Activated CD4-positive, alpha-beta T cell treated with anti-CD3 and anti-CD28 coated beads, Interleukin-2, amount 50 U/mL, for 1 hour (primary cell): ENCODE measurements at regions not wholly inside any gene's neighbourhood (a gene's known extent, or its start where the extent isn't known, plus 50 kb on each side); places are given as distances from the start of the nearest gene placed in this dataset.
"Not testable (repeated sequence)": the region's sequence is repeated elsewhere in the genome, so short reads cannot be mapped to it uniquely, and the experiment has no call there.

Source experiments
- DNase-seq: peaks from one replicate; pipeline ENCODE4 v3.0.0-alpha.2; 2020

GRCh38 chr4:111045992-111046391, 423.1 kb upstream of the PITX2 start:
- DNase-seq, result no peak

GRCh38 chr4:111046811-111047210, 423.9 kb upstream of the PITX2 start:
- DNase-seq, result no peak

GRCh38 chr4:111048316-111048715, 425.4 kb upstream of the PITX2 start:
- DNase-seq, result no peak

- no peak for DNase-seq
These were observed 441.6 kb upstream of the PITX2 start for GRCh38 chr4:111064342-111064993.

GRCh38 chr4:111066001-111066400, 443.1 kb upstream of the PITX2 start:
- DNase-seq, result no peak

- DNase-seq, result no peak
These were observed 443.6 kb upstream of the PITX2 start for GRCh38 chr4:111066447-111066846.

DNA sequence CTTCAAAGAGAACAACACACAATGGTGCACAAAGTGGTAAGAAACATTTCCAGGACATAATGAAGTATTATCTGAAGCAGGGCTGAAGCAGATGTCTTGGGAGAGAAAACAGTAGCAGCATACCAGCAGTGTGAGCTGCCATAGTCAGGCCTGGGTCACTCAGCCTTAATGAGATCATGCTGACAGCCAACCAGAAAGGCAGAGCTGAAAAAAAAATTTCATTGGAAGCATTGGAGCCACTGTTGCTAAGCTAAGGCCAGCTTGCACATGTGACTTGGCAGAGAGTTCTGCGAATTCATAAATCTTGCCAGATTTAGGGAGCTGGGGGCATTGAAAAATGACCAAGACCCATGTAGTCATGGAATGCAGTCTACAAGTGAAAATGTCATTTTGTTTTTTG, 444.0 kb upstream of the PITX2 start:
- DNase-seq, result no peak

GRCh38 chr4:111068883-111069282, 446.0 kb upstream of the PITX2 start:
- no peak for DNase-seq

GRCh38 chr4:111070390-111070789, 447.5 kb upstream of the PITX2 start:
- no peak for DNase-seq

DNA sequence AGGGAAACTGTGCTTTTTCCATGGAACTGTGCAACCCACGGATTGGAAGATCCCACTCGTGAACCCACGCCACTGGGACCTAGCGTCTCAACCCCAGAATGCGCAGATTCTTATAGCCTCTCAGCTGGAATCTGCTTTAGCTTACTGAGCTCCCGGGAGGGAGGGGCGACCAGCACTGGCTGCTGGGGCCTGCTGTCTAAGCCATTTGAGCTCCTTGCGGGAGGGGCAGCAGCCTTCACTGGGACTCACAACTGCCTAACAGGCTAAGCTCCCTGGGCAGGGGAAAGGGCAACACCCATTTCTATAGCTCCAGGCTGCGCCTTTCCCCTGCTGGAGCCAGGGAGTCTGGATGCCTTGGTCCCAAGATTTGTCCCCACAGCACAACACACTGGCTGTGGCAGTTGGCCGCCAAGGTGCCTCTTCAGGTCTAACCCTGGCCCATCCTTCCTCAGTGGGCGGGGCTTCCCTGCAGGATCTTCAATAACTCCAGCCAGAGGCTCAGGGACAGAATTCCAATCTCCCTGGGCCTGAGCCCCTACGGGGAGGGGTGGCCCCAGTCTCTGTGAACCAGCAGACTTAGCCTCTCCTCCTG, 451.7 kb upstream of the PITX2 start:
- DNase-seq, result no peak

DNA sequence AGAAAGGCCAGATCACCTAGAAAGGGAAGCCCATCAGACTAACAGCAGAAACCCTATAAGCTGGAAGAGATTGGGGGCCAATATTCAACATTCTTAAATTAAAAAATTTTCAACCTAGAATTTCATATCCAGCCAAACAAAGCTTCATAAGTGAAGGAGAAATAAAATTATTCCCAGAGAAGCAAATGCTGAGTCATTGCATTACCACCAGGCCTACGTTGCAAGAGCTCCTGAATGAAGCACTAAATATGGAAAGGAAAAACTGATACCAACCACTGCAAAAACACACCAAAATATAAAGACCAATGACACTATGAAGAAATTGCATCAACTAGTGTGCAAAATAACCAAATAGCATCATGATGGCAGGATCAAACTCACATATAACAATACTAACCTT, 453.4 kb upstream of the PITX2 start:
- DNase-seq, result not testable (repeated sequence)

DNA sequence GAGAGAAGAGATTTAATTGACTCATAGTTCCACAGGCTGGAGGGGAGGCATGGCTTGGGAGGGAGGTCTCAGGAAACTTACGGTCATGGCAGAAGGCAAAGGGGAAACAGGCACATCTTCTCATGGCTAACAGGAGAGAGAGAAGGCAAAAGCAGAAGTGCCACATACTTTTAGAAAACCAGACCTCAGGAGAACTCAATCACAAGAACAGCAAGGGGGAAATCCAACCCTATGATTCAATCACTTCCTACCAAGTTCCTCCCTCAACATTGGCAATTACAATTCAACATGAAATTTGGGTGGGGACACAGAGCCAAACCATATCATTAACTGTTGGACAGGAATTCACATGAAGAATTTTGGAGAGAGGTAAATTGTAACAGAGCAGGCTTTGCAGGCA, 485.3 kb upstream of the PITX2 start:
- DNase-seq, result no peak

GRCh38 chr4:111113591-111113990, 490.7 kb upstream of the PITX2 start:
- DNase-seq, result no peak

- DNase-seq, result no peak
These were observed 493.0 kb upstream of the PITX2 start for GRCh38 chr4:111115881-111116280.

DNA sequence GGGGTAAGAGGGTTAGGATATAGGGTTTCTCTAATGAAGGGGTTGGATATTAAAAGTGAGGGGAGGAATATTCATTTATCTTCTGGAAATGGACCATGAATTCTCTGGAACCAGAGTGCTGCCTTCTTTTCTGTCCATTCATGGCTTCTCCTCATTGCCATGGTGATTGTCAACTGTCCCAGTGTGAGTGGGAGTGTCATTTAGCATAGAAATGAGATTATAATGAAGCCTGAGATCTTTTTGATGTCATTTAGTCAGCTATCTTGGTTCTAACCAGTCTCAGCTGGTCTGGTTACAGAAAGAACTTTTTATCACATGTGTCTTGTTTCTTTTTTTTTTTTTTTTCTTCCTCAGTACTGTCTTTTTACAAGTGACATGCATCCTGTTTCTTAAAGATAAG, 497.3 kb upstream of the PITX2 start:
- no peak for DNase-seq

GRCh38 chr4:111126340-111126739, 503.5 kb upstream of the PITX2 start:
- DNase-seq, result no peak

- DNase-seq, result no peak
These were observed 505.0 kb upstream of the PITX2 start for GRCh38 chr4:111127841-111128240.

DNA sequence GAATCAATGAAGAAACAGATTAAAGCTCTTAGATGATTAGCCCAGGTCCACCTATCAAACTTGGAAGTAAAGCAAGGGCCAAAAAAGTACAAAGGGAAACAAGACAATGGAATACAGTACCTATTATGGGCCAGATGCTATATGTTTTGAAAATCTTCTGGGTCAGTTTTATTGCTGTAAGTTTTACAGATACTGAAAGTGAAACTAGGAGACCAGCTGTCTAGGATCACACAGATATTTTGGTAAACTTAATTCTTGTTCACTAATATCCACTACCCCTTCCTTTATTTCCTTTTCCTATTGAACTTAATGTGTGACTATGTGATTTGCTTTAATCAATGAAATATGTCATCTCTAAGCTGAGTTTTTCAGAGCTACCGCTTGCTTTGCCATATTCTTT, 505.4 kb upstream of the PITX2 start:
- no peak for DNase-seq

DNA sequence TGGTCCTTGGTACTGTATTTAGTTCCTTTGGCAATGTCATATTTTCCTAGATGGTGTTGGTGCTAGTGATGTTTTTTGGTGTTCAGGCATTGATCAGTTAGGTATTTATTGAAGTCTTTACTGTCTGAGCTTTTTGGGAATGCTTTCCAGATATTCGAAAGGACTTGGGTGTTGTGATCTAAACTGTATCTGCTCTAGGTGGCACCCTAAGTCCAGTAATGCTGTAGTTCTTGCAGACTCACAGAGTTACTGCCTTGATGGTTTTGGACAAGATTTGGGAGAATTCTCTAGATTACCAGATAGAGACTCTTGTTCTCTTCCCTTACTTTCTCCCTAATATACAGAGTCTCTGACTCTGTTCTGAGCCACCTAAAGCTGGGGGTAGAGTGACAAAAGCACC, 513.6 kb upstream of the PITX2 start:
- no peak for DNase-seq

GRCh38 chr4:111136967-111137366, 514.1 kb upstream of the PITX2 start:
- DNase-seq, result no peak

DNA sequence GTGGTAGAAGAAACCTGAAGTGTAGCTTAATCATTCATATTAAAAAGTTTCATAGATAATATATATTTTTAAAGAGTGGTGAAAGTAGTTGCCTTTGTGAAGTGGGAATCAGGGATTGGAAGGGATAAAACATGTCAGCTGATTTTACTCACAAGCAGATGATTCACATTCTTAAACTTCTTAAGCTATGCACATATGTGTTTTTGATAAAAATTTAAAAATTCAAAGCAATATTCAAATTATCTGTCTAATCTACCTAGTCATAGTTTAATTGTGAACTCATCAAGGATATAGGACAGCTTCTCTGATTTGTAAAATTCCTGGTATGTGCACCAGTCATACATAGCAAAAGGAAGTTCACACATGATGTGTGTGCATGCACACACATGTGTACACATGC, 520.6 kb upstream of the PITX2 start:
- no peak for DNase-seq

- no peak for DNase-seq
These were observed 532.1 kb upstream of the PITX2 start for GRCh38 chr4:111154934-111155333.

DNA sequence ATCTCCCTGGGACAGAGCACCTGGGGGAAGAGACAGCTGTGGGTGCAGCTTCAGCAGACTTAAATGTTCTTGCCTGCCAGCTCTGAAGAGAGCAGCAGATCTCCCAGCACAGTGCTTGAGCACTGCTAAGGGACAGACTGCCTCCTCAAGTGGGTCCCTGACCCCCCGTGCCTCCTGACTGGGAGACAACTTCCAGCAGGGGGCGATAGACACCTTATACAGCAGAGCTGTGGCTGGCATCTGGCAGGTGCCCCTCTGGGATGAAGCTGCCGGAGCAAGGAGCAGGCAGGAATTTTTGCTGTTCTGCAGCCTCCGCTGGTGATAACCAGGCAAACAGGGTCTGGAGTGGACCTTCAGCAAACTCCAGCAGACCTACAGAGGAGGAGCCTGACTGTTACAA, 541.7 kb upstream of the PITX2 start:
- DNase-seq, result not testable (repeated sequence)

GRCh38 chr4:111174331-111174730, 551.5 kb upstream of the PITX2 start:
- no peak for DNase-seq

DNA sequence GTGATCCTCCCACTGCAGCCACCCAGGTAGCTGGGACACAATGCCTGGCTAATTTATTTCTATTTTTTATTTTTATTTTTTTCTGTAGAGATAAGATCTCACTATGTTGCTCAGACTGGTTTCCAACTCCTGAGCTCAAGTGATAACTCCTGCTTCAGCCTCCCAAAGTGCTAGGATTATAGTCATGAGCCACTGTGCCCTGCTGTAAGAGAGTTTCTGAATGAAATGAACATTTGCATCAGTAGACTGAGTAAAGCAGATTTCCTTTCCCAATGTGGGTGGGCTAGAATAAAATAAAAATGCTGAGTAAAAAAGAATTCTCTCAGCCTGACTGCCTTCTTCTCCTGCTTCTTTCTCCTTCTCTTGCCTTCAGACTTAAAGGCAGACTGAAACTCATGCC, 555.4 kb upstream of the PITX2 start:
- no peak for DNase-seq
